OCI-LY7 (cell line): ENCODE measurements at regions not wholly inside any gene's neighbourhood (a gene's known extent, or its start where the extent isn't known, plus 50 kb on each side); places are given as distances from the start of the nearest gene placed in this dataset.

ENCODE experiments used
- BruUV-seq: library from RNA; stranded (reverse); fragments of 400-500 nt; replicated peaks from 2 replicates; lab custom pipeline; 2021; lab: Mats Ljungman, UMichigan
- CTCF ChIA-PET: fragments of 300-600 bp; sonication (Branson Sonifier 250); formaldehyde crosslinking; loops from one replicate; lab custom pipeline; 2022; ENCODE audit warnings: antibody characterized with exemption; ENCODE audit not compliant: unreplicated experiment; lab: Charles Lee
- POLR2A ChIA-PET: fragments of 300-600 bp; sonication (Branson Sonifier 250); formaldehyde crosslinking; loops from one replicate; lab custom pipeline; 2022; ENCODE audit warnings: antibody characterized with exemption; lab: Charles Lee
- DNase-seq: peaks from one replicate; pipeline ENCODE4 v3.0.0-alpha.2; 2015; ENCODE audit warnings: low spot score
- H2AFZ ChIP-seq: fragments of 200-600 bp; sonication (generic), shearing (Covaris generic); 2 replicates; pipeline ENCODE4 v1.6.1; 2014; ENCODE audit warnings: mild to moderate bottlenecking, antibody characterized with exemption, low read length, moderate library complexity
- H3K27ac ChIP-seq: fragments of 200-600 bp; sonication (generic); 2 replicates; pipeline ENCODE4 v1.5.1; 2014; ENCODE audit warnings: mixed run types, low read depth, mild to moderate bottlenecking, moderate library complexity, low read length, inconsistent platforms; ENCODE audit not compliant: poor library complexity, severe bottlenecking
- H3K36me3 ChIP-seq: fragments of 200-600 bp; sonication (generic); 2 replicates; pipeline ENCODE4 v1.6.1; 2014; ENCODE audit warnings: mild to moderate bottlenecking, antibody characterized with exemption, low read length, moderate library complexity, mixed read lengths; ENCODE audit not compliant: insufficient read depth
- H3K4me1 ChIP-seq: fragments of 200-600 bp; sonication (generic); 2 replicates; pipeline ENCODE4 v1.5.1; 2014; ENCODE audit warnings: mild to moderate bottlenecking, low read length; ENCODE audit not compliant: insufficient read depth, poor library complexity, severe bottlenecking
- H3K4me2 ChIP-seq: fragments of 200-600 bp; sonication (generic); 2 replicates; pipeline ENCODE4 v1.6.1; 2014; ENCODE audit warnings: mild to moderate bottlenecking, low read length
- H3K4me3 ChIP-seq: fragments of 200-600 bp; sonication (generic); 2 replicates; pipeline ENCODE4 v1.5.1; 2014; ENCODE audit warnings: mild to moderate bottlenecking, low read depth, low read length; ENCODE audit not compliant: poor library complexity, severe bottlenecking
- H3K79me2 ChIP-seq: fragments of 200-600 bp; sonication (generic); 2 replicates; pipeline ENCODE4 v1.6.1; 2016; ENCODE audit warnings: low read depth, mild to moderate bottlenecking, low read length, moderate library complexity, mixed read lengths; ENCODE audit not compliant: insufficient read depth
- H3K9me2 ChIP-seq: fragments of 200-600 bp; sonication (generic); 2 replicates; pipeline ENCODE4 v1.6.1; 2016; ENCODE audit warnings: mild to moderate bottlenecking, low read length, mixed read lengths; ENCODE audit not compliant: insufficient read depth
- H3K9me3 ChIP-seq: fragments of 200-600 bp; sonication (generic); 2 replicates; pipeline ENCODE4 v1.6.1; 2014; ENCODE audit warnings: mild to moderate bottlenecking, mixed run types, low read length, mixed read lengths
- H4K20me1 ChIP-seq: fragments of 200-600 bp; sonication (generic); 2 replicates; pipeline ENCODE4 v1.6.1; 2014; ENCODE audit warnings: mild to moderate bottlenecking, antibody characterized with exemption, low read length, moderate library complexity, mixed read lengths; ENCODE audit not compliant: insufficient read depth
- CTCF ChIP-seq: fragments of 200-600 bp; sonication (generic); conservative IDR thresholded peaks from 2 replicates; pipeline ENCODE4 v1.5.1; 2014; ENCODE audit warnings: mild to moderate bottlenecking, antibody characterized with exemption, low read length, moderate library complexity, mixed read lengths
- EZH2phosphoT487 ChIP-seq: fragments of 200-600 bp; sonication (generic); IDR thresholded peaks from 2 replicates; pipeline ENCODE4 v1.6.1; 2018; ENCODE audit warnings: low read depth, borderline replicate concordance, mild to moderate bottlenecking, mixed run types, antibody characterized with exemption, low read length, moderate library complexity, mixed read lengths
- intact Hi-C: fragments of 100-400 bp; cut with micrococcal nuclease; formaldehyde crosslinking; loops from one replicate; pipeline ENCODE4 v1.10.0; 2022; ENCODE audit not compliant: unreplicated experiment

DNA sequence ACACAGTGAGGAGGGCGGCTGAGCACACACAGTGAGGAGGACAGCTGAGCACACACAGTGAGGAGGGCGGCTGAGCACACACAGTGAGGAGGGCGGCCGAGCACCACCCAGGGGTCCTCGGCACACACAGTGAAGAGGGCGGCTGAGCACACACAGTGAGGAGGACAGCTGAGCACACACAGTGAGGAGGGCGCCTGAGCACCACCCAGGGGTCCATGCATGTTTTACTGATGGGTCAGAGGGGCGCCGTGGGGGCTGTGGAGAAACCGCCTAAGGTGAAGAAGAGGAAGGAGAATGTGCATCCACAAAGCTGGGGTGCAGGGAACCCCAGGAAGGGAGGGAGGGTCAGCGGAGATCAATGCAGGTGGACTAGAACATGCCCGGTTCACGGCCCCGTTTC is 461.8 kb downstream of the BRD1 start:
- DNase-seq, result no peak
- Histone ChIP-seq H3K36me3 (peaks cover 13% of the 10 kb centered on the region), H2AFZ (no peak overlapping the region), H3K79me2 (no peaks in the 10 kb centered on the region), H3K4me1 (peaks cover 17% of the 10 kb centered on the region), H3K9me3 (peaks cover 26% of the 10 kb centered on the region), H3K4me3 (no peak overlapping the region), H3K27ac (no peak overlapping the region), H4K20me1 (no peaks in the 10 kb centered on the region), H3K9me2 (no peaks in the 10 kb centered on the region), H3K4me2 (no peak overlapping the region)
- ChIA-PET CTCF (no interaction called here), POLR2A (interaction anchor here (0.6 kb wide), 1 partner anchor 27 kb away, joined by 3 read pairs; no protein-coding TSS in a partner anchor)
- TF ChIP-seq CTCF, result no peak
- TF ChIP-seq EZH2phosphoT487, result no peak
- intact Hi-C loops, result no loop called here
- BruUV-seq, result no TSS peak

- peaks cover 27% of the 10 kb centered on the region for H3K9me3 ChIP-seq
- no peak for DNase-seq
- ChIA-PET CTCF (no interaction called here), POLR2A (no interaction called here)
- no peak overlapping the region for H3K4me2 ChIP-seq
- peaks cover 23% of the 10 kb centered on the region for H3K4me1 ChIP-seq
- H2AFZ ChIP-seq, result no peak overlapping the region
- intact Hi-C loops, result no loop called here
- no peak overlapping the region for H3K27ac ChIP-seq
- no peaks in the 10 kb centered on the region for H4K20me1 ChIP-seq
- no peak overlapping the region for H3K4me3 ChIP-seq
- no peaks in the 10 kb centered on the region for H3K79me2 ChIP-seq
- peaks cover 13% of the 10 kb centered on the region for H3K36me3 ChIP-seq
- no peaks in the 10 kb centered on the region for H3K9me2 ChIP-seq
- BruUV-seq, result no TSS peak
- TF ChIP-seq CTCF, result no peak
These were observed 462.4 kb downstream of the BRD1 start for GRCh38 chr22:49365191-49365837.

DNA sequence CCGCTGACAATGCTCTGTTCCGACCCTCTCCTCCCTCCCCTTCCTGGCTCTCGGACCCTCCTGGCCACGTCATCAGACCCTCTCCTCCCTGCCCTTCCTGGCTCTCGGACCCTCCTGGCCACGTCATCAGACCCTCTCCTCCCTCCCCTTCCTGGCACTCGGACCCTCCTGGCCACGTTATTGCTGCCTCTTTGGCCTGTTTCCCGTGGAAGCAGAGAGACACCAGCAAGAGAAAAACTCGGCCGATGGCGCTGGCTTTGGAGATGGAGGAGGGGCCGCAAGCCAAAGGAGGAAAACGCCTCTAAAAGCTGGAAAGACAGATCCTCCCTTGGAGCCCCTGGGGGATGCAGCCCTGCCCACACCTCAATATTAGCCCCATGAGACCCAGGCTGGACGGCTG is 463.3 kb downstream of the BRD1 start:
- DNase-seq, result no peak
- H3K9me3 ChIP-seq, result peaks cover 34% of the 10 kb centered on the region
- H3K9me2 ChIP-seq, result no peaks in the 10 kb centered on the region
- H3K36me3 ChIP-seq, result peaks cover 13% of the 10 kb centered on the region
- H3K27ac ChIP-seq, result no peak overlapping the region
- no TSS peak for BruUV-seq
- no peaks in the 10 kb centered on the region for H3K79me2 ChIP-seq
- H4K20me1 ChIP-seq, result no peaks in the 10 kb centered on the region
- no peak overlapping the region for H3K4me2 ChIP-seq
- no peak for TF ChIP-seq CTCF
- no peak for TF ChIP-seq EZH2phosphoT487
- no peak overlapping the region for H2AFZ ChIP-seq
- peaks cover 32% of the 10 kb centered on the region for H3K4me1 ChIP-seq
- H3K4me3 ChIP-seq, result no peak overlapping the region
- ChIA-PET POLR2A (no interaction called here), CTCF (no interaction called here)
- intact Hi-C loops, result no loop called here
